Smooth muscle cell (in vitro differentiated cells): ENCODE measurements at regions not wholly inside any gene's neighbourhood (a gene's known extent, or its start where the extent isn't known, plus 50 kb on each side); places are given as distances from the start of the nearest gene placed in this dataset.

Source experiments
- DNase-seq: peaks from one replicate; lab custom pipeline; 2025; ENCODE audit not compliant: unreplicated experiment; lab: John Stamatoyannopoulos, UW
- H2AFZ ChIP-seq: fragments of 200-600 bp; sonication (generic); 2 replicates; pipeline ENCODE4 v1.6.0; 2016; ENCODE audit warnings: antibody characterized with exemption, low read depth, mild to moderate bottlenecking
- H3F3A ChIP-seq: fragments of 200-600 bp; sonication (generic); 2 replicates; pipeline ENCODE4 v1.6.0; 2017; ENCODE audit warnings: antibody characterized with exemption, low read depth
- H3K27ac ChIP-seq: fragments of 200-600 bp; sonication (generic); 2 replicates; pipeline ENCODE4 v1.5.1; 2016; ENCODE audit warnings: low read depth, mild to moderate bottlenecking
- H3K27me3 ChIP-seq: fragments of 200-600 bp; sonication (generic); 2 replicates; pipeline ENCODE4 v1.6.1; 2016; ENCODE audit warnings: low read depth, mild to moderate bottlenecking
- H3K36me3 ChIP-seq: fragments of 200-600 bp; sonication (generic); 2 replicates; pipeline ENCODE4 v1.5.1; 2016; ENCODE audit warnings: low read depth
- H3K4me1 ChIP-seq: fragments of 200-600 bp; sonication (generic); 2 replicates; pipeline ENCODE4 v1.5.1; 2016; ENCODE audit warnings: low read depth
- H3K4me2 ChIP-seq: fragments of 200-600 bp; sonication (generic); 2 replicates; pipeline ENCODE4 v1.6.0; 2016; ENCODE audit warnings: mild to moderate bottlenecking
- H3K4me3 ChIP-seq: fragments of 200-600 bp; sonication (generic); 2 replicates; pipeline ENCODE4 v1.5.1; 2016; ENCODE audit warnings: mild to moderate bottlenecking
- H3K79me2 ChIP-seq: fragments of 200-600 bp; sonication (generic); 2 replicates; pipeline ENCODE4 v1.6.0; 2016; ENCODE audit warnings: low read depth, mild to moderate bottlenecking
- H3K9ac ChIP-seq: fragments of 200-600 bp; sonication (generic); 2 replicates; pipeline ENCODE4 v1.6.0; 2016; ENCODE audit warnings: low read depth
- H3K9me3 ChIP-seq: fragments of 200-600 bp; sonication (generic); replicated peaks from 2 replicates; pipeline ENCODE4 v1.5.1; 2016; ENCODE audit warnings: low read depth
- H4K20me1 ChIP-seq: fragments of 200-600 bp; sonication (generic); 2 replicates; pipeline ENCODE4 v1.6.0; 2016; ENCODE audit warnings: low read depth
- WGBS: methylation state at CpG from one replicate; pipeline ENCODE4 v1.1.7; 2016; ENCODE audit warnings: low lambda C conversion rate; 5-methylcytosine and 5-hydroxymethylcytosine counted together
- TF ChIP-seq, protein P1 (sequence below): fragments of 200-600 bp; sonication (generic); IDR thresholded peaks from 2 replicates; pipeline ENCODE4 v1.5.1; 2017; ENCODE audit warnings: borderline replicate concordance, mild to moderate bottlenecking, antibody characterized with exemption; ENCODE audit not compliant: insufficient read depth, poor library complexity, severe bottlenecking

DNA sequence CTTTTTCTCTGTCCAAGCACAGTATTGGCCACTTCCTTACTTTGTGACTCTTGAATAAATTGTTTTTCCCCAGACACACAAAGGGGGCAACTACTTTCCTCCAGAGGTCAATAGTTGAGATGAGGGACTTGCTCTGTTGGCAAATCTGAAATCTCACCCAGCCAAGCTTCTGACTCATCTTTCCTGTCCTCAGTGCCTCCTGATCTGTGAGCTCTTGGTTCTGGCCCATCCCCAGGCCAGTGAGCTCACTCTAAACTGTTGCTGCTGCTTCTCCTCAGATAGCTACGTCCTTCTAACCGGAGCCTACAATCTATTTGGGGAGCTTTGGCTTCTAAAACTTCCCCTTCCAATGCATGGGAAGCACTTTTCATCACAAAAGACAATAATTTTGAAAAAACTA is 50.0 kb upstream of the NMD3 start:
- Histone ChIP-seq H3K9me3 (no peaks in the 10 kb centered on the region), H3K4me3 (no peak overlapping the region), H3K9ac (no peak overlapping the region), H3F3A (no peaks in the 10 kb centered on the region), H3K4me1 (no peaks in the 10 kb centered on the region), H3K27me3 (no peaks in the 10 kb centered on the region), H2AFZ (no peak overlapping the region), H3K27ac (no peak overlapping the region), H3K79me2 (no peaks in the 10 kb centered on the region), H3K4me2 (no peak overlapping the region), H3K36me3 (no peaks in the 10 kb centered on the region), H4K20me1 (no peaks in the 10 kb centered on the region)
- TF ChIP-seq, protein P1, sequence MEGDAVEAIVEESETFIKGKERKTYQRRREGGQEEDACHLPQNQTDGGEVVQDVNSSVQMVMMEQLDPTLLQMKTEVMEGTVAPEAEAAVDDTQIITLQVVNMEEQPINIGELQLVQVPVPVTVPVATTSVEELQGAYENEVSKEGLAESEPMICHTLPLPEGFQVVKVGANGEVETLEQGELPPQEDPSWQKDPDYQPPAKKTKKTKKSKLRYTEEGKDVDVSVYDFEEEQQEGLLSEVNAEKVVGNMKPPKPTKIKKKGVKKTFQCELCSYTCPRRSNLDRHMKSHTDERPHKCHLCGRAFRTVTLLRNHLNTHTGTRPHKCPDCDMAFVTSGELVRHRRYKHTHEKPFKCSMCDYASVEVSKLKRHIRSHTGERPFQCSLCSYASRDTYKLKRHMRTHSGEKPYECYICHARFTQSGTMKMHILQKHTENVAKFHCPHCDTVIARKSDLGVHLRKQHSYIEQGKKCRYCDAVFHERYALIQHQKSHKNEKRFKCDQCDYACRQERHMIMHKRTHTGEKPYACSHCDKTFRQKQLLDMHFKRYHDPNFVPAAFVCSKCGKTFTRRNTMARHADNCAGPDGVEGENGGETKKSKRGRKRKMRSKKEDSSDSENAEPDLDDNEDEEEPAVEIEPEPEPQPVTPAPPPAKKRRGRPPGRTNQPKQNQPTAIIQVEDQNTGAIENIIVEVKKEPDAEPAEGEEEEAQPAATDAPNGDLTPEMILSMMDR: no peak
- no peak for DNase-seq
- 52% methylated on average over 2 of the region's 2 CpGs for WGBS
